IMR-90 (cell line): ENCODE measurements at regions not wholly inside any gene's neighbourhood (a gene's known extent, or its start where the extent isn't known, plus 50 kb on each side); places are given as distances from the start of the nearest gene placed in this dataset.

Experiments
- ATAC-seq: fragments of 200-7000 bp; cut with Tn5 transposase; 2 replicates; pipeline ENCODE4 v1.9.1; 2020; ENCODE audit warnings: low read depth, mild to moderate bottlenecking, moderate library complexity
- BruUV-seq: library from RNA; stranded (reverse); fragments of 400-500 nt; replicated peaks from 2 replicates; lab custom pipeline; 2021; lab: Mats Ljungman, UMichigan
- CTCF ChIA-PET: fragments of 300-600 bp; formaldehyde crosslinking; extraction: SDS; loops from one replicate; lab custom pipeline; 2021; ENCODE audit warnings: antibody characterized with exemption; lab: Yijun Ruan, JAX
- POLR2A ChIA-PET: fragments of 300-600 bp; sonication (Branson Sonifier 250); formaldehyde crosslinking; loops from one replicate; lab custom pipeline; 2022; ENCODE audit warnings: antibody characterized with exemption; ENCODE audit not compliant: unreplicated experiment; lab: Charles Lee
- DNase-seq: peaks from one replicate; pipeline ENCODE4 v3.0.0; 2013
- H2AFZ ChIP-seq: replicated peaks from 2 replicates; pipeline ENCODE3; 2013; ENCODE audit warnings: low read length, mild to moderate bottlenecking; ENCODE audit not compliant: poor library complexity
- H2AK5ac ChIP-seq: 2 replicates; pipeline ENCODE4 v1.6.1; 2013; ENCODE audit warnings: low read depth, low read length, inconsistent platforms
- H2AK9ac ChIP-seq: replicated peaks from 2 replicates; pipeline ENCODE3; 2013; ENCODE audit warnings: mild to moderate bottlenecking, low read depth, low read length, moderate library complexity; ENCODE audit not compliant: poor library complexity
- H2BK120ac ChIP-seq: 2 replicates; pipeline ENCODE4 v1.6.1; 2013; ENCODE audit warnings: low read depth, low read length, inconsistent platforms
- H2BK15ac ChIP-seq: 3 replicates; pipeline ENCODE4 v1.6.1; 2013; ENCODE audit warnings: low read depth, low read length, inconsistent platforms
- H2BK20ac ChIP-seq: 2 replicates; pipeline ENCODE4 v1.6.1; 2013; ENCODE audit warnings: low read depth, mild to moderate bottlenecking, inconsistent platforms, low read length, moderate library complexity
- H2BK5ac ChIP-seq: 2 replicates; pipeline ENCODE4 v1.6.1; 2013; ENCODE audit warnings: mild to moderate bottlenecking, low read depth, low read length, inconsistent platforms; ENCODE audit not compliant: poor library complexity, severe bottlenecking
- H3K14ac ChIP-seq: replicated peaks from 2 replicates; pipeline ENCODE4 v1.6.1; 2013; ENCODE audit warnings: low read depth, low read length, inconsistent platforms
- H3K18ac ChIP-seq: 2 replicates; pipeline ENCODE4 v1.6.1; 2013; ENCODE audit warnings: low read depth, low read length, control low read depth
- H3K23ac ChIP-seq: 2 replicates; pipeline ENCODE4 v1.6.1; 2013; ENCODE audit warnings: low read depth, low read length, inconsistent platforms
- H3K27ac ChIP-seq: 2 replicates; pipeline ENCODE4 v1.5.1; 2013; ENCODE audit warnings: mild to moderate bottlenecking, control low read depth, low read length; ENCODE audit not compliant: insufficient read depth
- H3K27me3 ChIP-seq: 2 replicates; pipeline ENCODE4 v1.6.1; 2013; ENCODE audit warnings: low read length; ENCODE audit not compliant: control insufficient read depth, insufficient read depth
- H3K36me3 ChIP-seq: 2 replicates; pipeline ENCODE4 v1.6.1; 2013; ENCODE audit warnings: low read length, mixed read lengths; ENCODE audit not compliant: control insufficient read depth, insufficient read depth
- H3K4ac ChIP-seq: 2 replicates; pipeline ENCODE4 v1.6.1; 2013; ENCODE audit warnings: low read depth, low read length, inconsistent platforms
- H3K4me1 ChIP-seq: 2 replicates; pipeline ENCODE4 v1.6.1; 2013; ENCODE audit warnings: low read length, mixed read lengths; ENCODE audit not compliant: control insufficient read depth, insufficient read depth
- H3K4me2 ChIP-seq: 2 replicates; pipeline ENCODE4 v1.6.1; 2013; ENCODE audit warnings: low read depth, mild to moderate bottlenecking, control low read depth, low read length, moderate library complexity
- H3K4me3 ChIP-seq: 2 replicates; pipeline ENCODE4 v1.5.1; 2013; ENCODE audit warnings: low read depth, mild to moderate bottlenecking, control low read depth, low read length, moderate library complexity; ENCODE audit not compliant: insufficient read depth
- H3K56ac ChIP-seq: 2 replicates; pipeline ENCODE4 v1.6.1; 2013; ENCODE audit warnings: low read length, inconsistent platforms; ENCODE audit not compliant: insufficient read depth; ENCODE audit errors: extremely low read depth
- H3K79me1 ChIP-seq, 2 experiments: 2 replicates each; pipeline ENCODE4 v1.6.1; 2013; ENCODE audit warnings: low read length in 2 of 2, inconsistent platforms in 1 of 2, low read depth in 1 of 2
- H3K9ac ChIP-seq: 2 replicates; pipeline ENCODE4 v1.6.1; 2013; ENCODE audit warnings: low read depth, low read length, control low read depth
- H3K9me1 ChIP-seq: 2 replicates; pipeline ENCODE4 v1.6.1; 2013; ENCODE audit warnings: low read length, inconsistent platforms; ENCODE audit not compliant: insufficient read depth
- H3K9me3 ChIP-seq: 2 replicates; pipeline ENCODE4 v1.6.1; 2013; ENCODE audit warnings: low read length; ENCODE audit not compliant: control insufficient read depth, insufficient read depth
- H4K20me1 ChIP-seq: 2 replicates; pipeline ENCODE4 v1.6.1; 2013; ENCODE audit warnings: low read length, inconsistent platforms; ENCODE audit not compliant: insufficient read depth
- H4K5ac ChIP-seq: 2 replicates; pipeline ENCODE4 v1.6.1; 2013; ENCODE audit warnings: mild to moderate bottlenecking, low read depth, low read length, control low read depth
- H4K8ac ChIP-seq, 2 experiments: 2 replicates each; pipeline ENCODE4 v1.6.1; 2013; ENCODE audit warnings: low read depth in 2 of 2, low read length in 2 of 2, control low read depth in 1 of 2, inconsistent platforms in 1 of 2
- H4K91ac ChIP-seq: 2 replicates; pipeline ENCODE4 v1.6.1; 2013; ENCODE audit warnings: low read depth, low read length, inconsistent platforms; ENCODE audit not compliant: insufficient read depth
- CHD1 ChIP-seq: IDR thresholded peaks from 2 replicates; pipeline ENCODE4 v1.6.1; 2012; ENCODE audit warnings: low read depth, low read length, improper control_type of control experiment
- RCOR1 ChIP-seq: IDR thresholded peaks from 2 replicates; pipeline ENCODE4 v1.6.1; 2012; ENCODE audit warnings: mild to moderate bottlenecking, low read length, improper control_type of control experiment; ENCODE audit not compliant: insufficient replicate concordance
- whole genome bisulfite sequencing, 2 experiments: methylation state at CpG; one replicate each; pipeline versions ENCODE4 v1.1.5 to v1.1.7; 2013; ENCODE audit warnings: missing lambda C conversion rate in 2 of 2; ENCODE audit not compliant: insufficient read length in 1 of 2; ENCODE audit errors: extremely low coverage in 2 of 2; 5-methylcytosine and 5-hydroxymethylcytosine counted together
- dilution Hi-C: fragments of 300-500 bp; cut with HindIII; formaldehyde crosslinking; loops from one replicate; pipeline ENCODE4 v1.14.3; 2018; ENCODE audit warnings: low sequenced_read_pairs; ENCODE audit not compliant: unreplicated experiment
- in situ Hi-C: fragments of 300-500 bp; cut with MboI; formaldehyde crosslinking; loops from 3 replicates; pipeline ENCODE4 v1.14.3; 2019; ENCODE audit warnings: low sequenced_read_pairs, inconsistent platforms, mixed read lengths
- intact Hi-C: fragments of 100-400 bp; cut with micrococcal nuclease; formaldehyde crosslinking; loops from 2 replicates; pipeline ENCODE4 v1.10.0; 2022

DNA sequence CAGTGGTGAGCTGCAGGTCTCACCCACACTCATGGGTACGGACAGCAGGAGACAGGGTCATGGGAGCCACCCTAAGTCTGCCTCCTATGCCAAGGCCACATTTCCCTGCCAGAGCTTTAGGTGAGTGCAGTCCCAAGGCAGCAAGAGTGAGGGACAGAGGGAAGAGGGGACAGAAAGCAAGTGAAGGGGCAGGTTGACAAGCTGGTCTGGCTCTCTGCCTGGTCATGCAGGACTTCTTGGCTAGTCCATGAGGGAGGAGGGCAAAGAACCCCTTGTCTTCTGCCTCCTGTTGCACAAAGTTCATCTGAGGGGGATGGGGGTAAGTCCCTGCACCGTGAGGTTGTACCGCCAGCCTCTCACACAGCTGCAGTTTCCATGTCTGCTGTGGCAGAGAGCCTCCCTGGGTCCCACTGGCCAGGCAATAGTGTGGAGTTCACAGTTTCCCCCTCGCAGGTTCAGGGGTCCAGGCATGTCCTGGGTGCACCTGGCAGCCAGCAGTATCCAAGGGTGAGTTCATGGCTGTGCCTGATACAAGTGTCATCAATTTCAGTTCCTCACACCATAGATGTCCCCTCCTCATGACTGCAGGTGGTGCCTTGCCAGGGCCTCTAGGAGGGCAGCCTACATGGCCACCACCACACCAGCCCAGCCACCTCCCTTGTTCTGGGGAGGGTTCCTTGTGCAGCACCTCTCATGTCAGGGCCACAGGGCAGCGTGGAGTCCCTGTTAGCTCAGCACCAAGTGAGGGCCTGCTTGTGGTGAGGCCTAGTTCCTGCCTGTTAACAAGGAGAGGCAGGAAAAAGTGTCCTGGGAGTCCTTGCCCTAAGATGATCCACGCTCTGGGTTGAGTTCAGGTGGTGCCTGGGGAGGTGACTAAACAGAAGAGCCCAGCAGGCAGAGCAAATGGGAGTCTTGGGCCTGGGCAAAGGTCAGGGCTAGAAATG, 72.5 kb downstream of the ADRA2C start:
- DNase-seq (no peak), ATAC-seq (no peak)
- H3K36me3 ChIP-seq = no peaks in the 10 kb centered on the region
- H4K8ac ChIP-seq = no peak overlapping the region
- ChIA-PET CTCF (no interaction called here), POLR2A (no interaction called here)
- no TSS peak for BruUV-seq
- H4K91ac ChIP-seq = no peak overlapping the region
- H4K5ac ChIP-seq = no peak overlapping the region
- H3K56ac ChIP-seq = no peak overlapping the region
- 14% methylated on average over 1 of the region's 6 CpGs; no CpG with 5 or more reads in 1 of the 2 experiments for WGBS, 2 experiments
- no peak overlapping the region for H2BK15ac ChIP-seq
- H3K9me1 ChIP-seq = no peaks in the 10 kb centered on the region
- H2AFZ ChIP-seq = no peak overlapping the region
- H3K14ac ChIP-seq = no peak overlapping the region
- H3K4me3 ChIP-seq = no peak overlapping the region
- H2BK20ac ChIP-seq = no peak overlapping the region
- no peak overlapping the region for H3K4ac ChIP-seq
- no peaks in the 10 kb centered on the region for H3K79me1 ChIP-seq
- no peak overlapping the region for H3K9ac ChIP-seq
- no peaks in the 10 kb centered on the region for H3K9me3 ChIP-seq
- TF ChIP-seq RCOR1 (no peak), CHD1 (no peak)
- H2BK5ac ChIP-seq = no peak overlapping the region
- H3K4me2 ChIP-seq = no peak overlapping the region
- intact Hi-C loops (no loop called here), dilution Hi-C loops (no loop called here), in situ Hi-C loops (no loop called here)
- no peak overlapping the region for H2AK5ac ChIP-seq
- no peak overlapping the region for H2BK120ac ChIP-seq
- no peaks in the 10 kb centered on the region for H4K20me1 ChIP-seq
- H2AK9ac ChIP-seq = no peak overlapping the region
- peaks cover 45% of the 10 kb centered on the region for H3K27me3 ChIP-seq
- H3K4me1 ChIP-seq = no peaks in the 10 kb centered on the region
- H3K27ac ChIP-seq = no peak overlapping the region
- no peak overlapping the region for H3K18ac ChIP-seq
- no peak overlapping the region for H3K23ac ChIP-seq
